ENCODE measurements at regions not wholly inside any gene's neighbourhood (a gene's known extent, or its start where the extent isn't known, plus 50 kb on each side); places are given as distances from the start of the nearest gene placed in this dataset.

DNA sequence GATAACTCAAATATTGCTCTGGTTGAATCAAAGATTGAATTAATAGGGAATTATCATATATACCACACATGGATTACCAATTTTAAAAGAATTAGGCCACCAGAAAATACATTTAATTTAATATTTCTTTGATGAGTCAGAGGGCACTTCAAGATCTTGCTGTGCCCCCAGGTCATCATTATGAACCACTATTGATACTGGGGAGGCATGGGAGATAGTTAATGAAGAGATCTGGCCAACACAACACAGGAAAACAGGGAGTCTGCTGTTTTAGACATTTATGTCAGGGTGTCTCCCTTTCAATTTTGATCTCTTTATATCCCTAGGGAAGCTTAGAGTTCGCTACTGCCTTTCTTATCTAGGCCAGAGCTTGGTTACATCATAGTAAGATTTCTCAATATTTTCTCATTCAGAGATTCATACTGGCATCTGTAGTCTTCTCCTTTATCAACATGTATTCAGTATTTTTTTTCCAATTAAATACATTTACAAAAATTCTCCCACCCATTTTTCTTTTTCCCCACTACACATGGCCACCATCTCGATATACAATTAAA is 158.3 kb upstream of the ZFHX3 start:
- CTCF ChIA-PET: no interaction called here
- intact Hi-C loops (cut with micrococcal nuclease): no loop called here

More for the DNA sequence above, 158.3 kb upstream of the ZFHX3 start:
- H2AFZ ChIP-seq (ENCODE audit: low read depth, low read length, poor library complexity, severe bottlenecking): no peak overlapping the region
- H3K4me2 ChIP-seq (ENCODE audit: low read length): no peak overlapping the region
- H3K9ac ChIP-seq (ENCODE audit: low read length): no peak overlapping the region
- H4K20me1 ChIP-seq (ENCODE audit: insufficient read depth): no peaks in the 10 kb centered on the region
- RAD21 ChIA-PET (ENCODE audit: low non-redundant PET in 1 of 2, low total read pairs in 2 of 2, uncharacterized antibody in 2 of 2, unreplicated experiment in 2 of 2): no interaction called here
- H3K4me3 ChIP-seq (replicated peaks in 1 of 2; ENCODE audit: low read depth in 1 of 2, low read length in 2 of 2): no peak overlapping the region
- ATAC-seq: no peak
- no peaks in the 10 kb centered on the region for H3K27me3 ChIP-seq (ENCODE audit: insufficient read depth, low read length)
- H3K79me2 ChIP-seq (ENCODE audit: insufficient read depth, low read length): no peaks in the 10 kb centered on the region
- POLR2A ChIA-PET: no interaction called here
- DNase-seq (ENCODE audit: low read depth, low spot score): no peak
- H3K9me2 ChIP-seq (ENCODE audit: insufficient read depth): no peaks in the 10 kb centered on the region
- H3K27ac ChIP-seq (ENCODE audit: low read depth, low read length): no peak overlapping the region
- no peaks in the 10 kb centered on the region for H3K9me3 ChIP-seq (ENCODE audit: control insufficient read depth in 1 of 2, insufficient read depth in 1 of 2, low read depth in 1 of 2, low read length in 2 of 2)
- no peak for TF ChIP-seq POLR2AphosphoS5 (IDR thresholded peaks at IDR 0.05; ENCODE audit: low read depth, low read length)
- TF ChIP-seq MAX (IDR thresholded peaks at IDR 0.05): no peak
- TF ChIP-seq, protein P1, sequence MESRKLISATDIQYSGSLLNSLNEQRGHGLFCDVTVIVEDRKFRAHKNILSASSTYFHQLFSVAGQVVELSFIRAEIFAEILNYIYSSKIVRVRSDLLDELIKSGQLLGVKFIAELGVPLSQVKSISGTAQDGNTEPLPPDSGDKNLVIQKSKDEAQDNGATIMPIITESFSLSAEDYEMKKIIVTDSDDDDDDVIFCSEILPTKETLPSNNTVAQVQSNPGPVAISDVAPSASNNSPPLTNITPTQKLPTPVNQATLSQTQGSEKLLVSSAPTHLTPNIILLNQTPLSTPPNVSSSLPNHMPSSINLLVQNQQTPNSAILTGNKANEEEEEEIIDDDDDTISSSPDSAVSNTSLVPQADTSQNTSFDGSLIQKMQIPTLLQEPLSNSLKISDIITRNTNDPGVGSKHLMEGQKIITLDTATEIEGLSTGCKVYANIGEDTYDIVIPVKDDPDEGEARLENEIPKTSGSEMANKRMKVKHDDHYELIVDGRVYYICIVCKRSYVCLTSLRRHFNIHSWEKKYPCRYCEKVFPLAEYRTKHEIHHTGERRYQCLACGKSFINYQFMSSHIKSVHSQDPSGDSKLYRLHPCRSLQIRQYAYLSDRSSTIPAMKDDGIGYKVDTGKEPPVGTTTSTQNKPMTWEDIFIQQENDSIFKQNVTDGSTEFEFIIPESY (IDR thresholded peaks at IDR 0.05; ENCODE audit: extremely low read depth, insufficient replicate concordance, low read length): no peak
- TF ChIP-seq JUND (IDR thresholded peaks at IDR 0.05): no peak
- no peak for TF ChIP-seq ZNF274 (IDR thresholded peaks at IDR 0.05; ENCODE audit: low read depth, low read length)
- TF ChIP-seq, protein P2, sequence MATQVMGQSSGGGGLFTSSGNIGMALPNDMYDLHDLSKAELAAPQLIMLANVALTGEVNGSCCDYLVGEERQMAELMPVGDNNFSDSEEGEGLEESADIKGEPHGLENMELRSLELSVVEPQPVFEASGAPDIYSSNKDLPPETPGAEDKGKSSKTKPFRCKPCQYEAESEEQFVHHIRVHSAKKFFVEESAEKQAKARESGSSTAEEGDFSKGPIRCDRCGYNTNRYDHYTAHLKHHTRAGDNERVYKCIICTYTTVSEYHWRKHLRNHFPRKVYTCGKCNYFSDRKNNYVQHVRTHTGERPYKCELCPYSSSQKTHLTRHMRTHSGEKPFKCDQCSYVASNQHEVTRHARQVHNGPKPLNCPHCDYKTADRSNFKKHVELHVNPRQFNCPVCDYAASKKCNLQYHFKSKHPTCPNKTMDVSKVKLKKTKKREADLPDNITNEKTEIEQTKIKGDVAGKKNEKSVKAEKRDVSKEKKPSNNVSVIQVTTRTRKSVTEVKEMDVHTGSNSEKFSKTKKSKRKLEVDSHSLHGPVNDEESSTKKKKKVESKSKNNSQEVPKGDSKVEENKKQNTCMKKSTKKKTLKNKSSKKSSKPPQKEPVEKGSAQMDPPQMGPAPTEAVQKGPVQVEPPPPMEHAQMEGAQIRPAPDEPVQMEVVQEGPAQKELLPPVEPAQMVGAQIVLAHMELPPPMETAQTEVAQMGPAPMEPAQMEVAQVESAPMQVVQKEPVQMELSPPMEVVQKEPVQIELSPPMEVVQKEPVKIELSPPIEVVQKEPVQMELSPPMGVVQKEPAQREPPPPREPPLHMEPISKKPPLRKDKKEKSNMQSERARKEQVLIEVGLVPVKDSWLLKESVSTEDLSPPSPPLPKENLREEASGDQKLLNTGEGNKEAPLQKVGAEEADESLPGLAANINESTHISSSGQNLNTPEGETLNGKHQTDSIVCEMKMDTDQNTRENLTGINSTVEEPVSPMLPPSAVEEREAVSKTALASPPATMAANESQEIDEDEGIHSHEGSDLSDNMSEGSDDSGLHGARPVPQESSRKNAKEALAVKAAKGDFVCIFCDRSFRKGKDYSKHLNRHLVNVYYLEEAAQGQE (IDR thresholded peaks at IDR 0.05; ENCODE audit: low read depth): no peak
- no peak for TF ChIP-seq CTCF (IDR thresholded peaks at IDR 0.05 in 2 of 3, conservative IDR thresholded peaks at IDR 0.05 in 1 of 3; ENCODE audit: borderline replicate concordance in 1 of 3, insufficient read depth in 1 of 3, low read depth in 2 of 3, low read length in 2 of 3)
- TF ChIP-seq RAD21 (IDR thresholded peaks at IDR 0.05; ENCODE audit: low read depth): no peak
- TF ChIP-seq CEBPB (IDR thresholded peaks at IDR 0.05; ENCODE audit: low read depth): no peak
- no peak for TF ChIP-seq TCF7L2 (IDR thresholded peaks at IDR 0.05; ENCODE audit: borderline replicate concordance, extremely low read depth, insufficient read depth, insufficient read length)
- no peak for TF ChIP-seq SRF (IDR thresholded peaks at IDR 0.05; ENCODE audit: low read depth)
- BruUV-seq (replicated peaks): no TSS peak
- no peaks in the 10 kb centered on the region for H3K36me3 ChIP-seq (ENCODE audit: control insufficient read depth in 1 of 2, insufficient read depth in 2 of 2, low read length in 2 of 2)
- H3K4me1 ChIP-seq (ENCODE audit: control insufficient read depth in 1 of 2, insufficient read depth in 2 of 2, low read length in 2 of 2): no peaks in the 10 kb centered on the region
